IMR-90 (cell line): ENCODE measurements at regions not wholly inside any gene's neighbourhood (a gene's known extent, or its start where the extent isn't known, plus 50 kb on each side); places are given as distances from the start of the nearest gene placed in this dataset.

ENCODE experiments used
- MAFK ChIP-seq: IDR thresholded peaks from 2 replicates; pipeline ENCODE4 v1.6.1; 2012; ENCODE audit warnings: low read depth, low read length, improper control_type of control experiment
- MAZ ChIP-seq: IDR thresholded peaks from 2 replicates; pipeline ENCODE4 v1.6.1; 2012; ENCODE audit warnings: low read depth, mild to moderate bottlenecking, low read length, improper control_type of control experiment, moderate library complexity, borderline replicate concordance
- MXI1 ChIP-seq: IDR thresholded peaks from 2 replicates; pipeline ENCODE4 v1.6.1; 2012; ENCODE audit warnings: low read depth, mild to moderate bottlenecking, low read length, moderate library complexity, borderline replicate concordance
- POLR2A ChIP-seq: IDR thresholded peaks from 2 replicates; pipeline ENCODE4 v1.6.1; 2012; ENCODE audit warnings: mild to moderate bottlenecking, low read depth, low read length
- TF ChIP-seq, protein P1 (sequence below): conservative IDR thresholded peaks from 2 replicates; pipeline ENCODE4 v1.5.1; 2012; ENCODE audit warnings: mild to moderate bottlenecking, low read depth, low read length, improper control_type of control experiment
- TF ChIP-seq, protein P2 (sequence below): fragments of 150-350 bp; IDR thresholded peaks from 2 replicates; pipeline ENCODE4 v1.6.1; 2017; ENCODE audit warnings: mild to moderate bottlenecking, antibody characterized with exemption, low read length, low read depth

DNA sequence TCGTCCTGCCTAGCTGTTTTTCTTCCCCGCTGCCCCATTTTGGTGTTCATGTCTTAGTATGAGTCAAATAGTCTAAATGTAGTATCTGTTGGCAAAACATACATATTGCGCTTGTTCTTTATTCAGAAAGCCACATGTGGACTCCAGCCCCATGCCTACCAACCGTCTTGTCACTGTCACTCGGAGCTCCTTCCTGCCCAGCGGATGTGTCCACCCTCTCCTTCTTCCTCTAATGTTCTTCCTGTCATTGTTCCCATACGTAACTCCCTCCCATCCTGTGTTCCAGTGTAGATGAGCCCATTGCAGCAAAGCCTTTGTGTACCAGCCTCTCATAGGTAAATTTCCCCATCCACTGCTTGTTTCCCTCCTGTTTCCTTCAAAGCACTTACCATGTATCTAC, 120.5 kb downstream of the TMX1 start:
- TF ChIP-seq POLR2A (no peak), MXI1 (no peak), MAZ (no peak), MAFK (no peak)
- TF ChIP-seq, protein P1, sequence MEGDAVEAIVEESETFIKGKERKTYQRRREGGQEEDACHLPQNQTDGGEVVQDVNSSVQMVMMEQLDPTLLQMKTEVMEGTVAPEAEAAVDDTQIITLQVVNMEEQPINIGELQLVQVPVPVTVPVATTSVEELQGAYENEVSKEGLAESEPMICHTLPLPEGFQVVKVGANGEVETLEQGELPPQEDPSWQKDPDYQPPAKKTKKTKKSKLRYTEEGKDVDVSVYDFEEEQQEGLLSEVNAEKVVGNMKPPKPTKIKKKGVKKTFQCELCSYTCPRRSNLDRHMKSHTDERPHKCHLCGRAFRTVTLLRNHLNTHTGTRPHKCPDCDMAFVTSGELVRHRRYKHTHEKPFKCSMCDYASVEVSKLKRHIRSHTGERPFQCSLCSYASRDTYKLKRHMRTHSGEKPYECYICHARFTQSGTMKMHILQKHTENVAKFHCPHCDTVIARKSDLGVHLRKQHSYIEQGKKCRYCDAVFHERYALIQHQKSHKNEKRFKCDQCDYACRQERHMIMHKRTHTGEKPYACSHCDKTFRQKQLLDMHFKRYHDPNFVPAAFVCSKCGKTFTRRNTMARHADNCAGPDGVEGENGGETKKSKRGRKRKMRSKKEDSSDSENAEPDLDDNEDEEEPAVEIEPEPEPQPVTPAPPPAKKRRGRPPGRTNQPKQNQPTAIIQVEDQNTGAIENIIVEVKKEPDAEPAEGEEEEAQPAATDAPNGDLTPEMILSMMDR = no peak
- TF ChIP-seq, protein P2, sequence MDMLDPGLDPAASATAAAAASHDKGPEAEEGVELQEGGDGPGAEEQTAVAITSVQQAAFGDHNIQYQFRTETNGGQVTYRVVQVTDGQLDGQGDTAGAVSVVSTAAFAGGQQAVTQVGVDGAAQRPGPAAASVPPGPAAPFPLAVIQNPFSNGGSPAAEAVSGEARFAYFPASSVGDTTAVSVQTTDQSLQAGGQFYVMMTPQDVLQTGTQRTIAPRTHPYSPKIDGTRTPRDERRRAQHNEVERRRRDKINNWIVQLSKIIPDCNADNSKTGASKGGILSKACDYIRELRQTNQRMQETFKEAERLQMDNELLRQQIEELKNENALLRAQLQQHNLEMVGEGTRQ = no peak
